ENCODE measurements at regions not wholly inside any gene's neighbourhood (a gene's known extent, or its start where the extent isn't known, plus 50 kb on each side); places are given as distances from the start of the nearest gene placed in this dataset.

DNA sequence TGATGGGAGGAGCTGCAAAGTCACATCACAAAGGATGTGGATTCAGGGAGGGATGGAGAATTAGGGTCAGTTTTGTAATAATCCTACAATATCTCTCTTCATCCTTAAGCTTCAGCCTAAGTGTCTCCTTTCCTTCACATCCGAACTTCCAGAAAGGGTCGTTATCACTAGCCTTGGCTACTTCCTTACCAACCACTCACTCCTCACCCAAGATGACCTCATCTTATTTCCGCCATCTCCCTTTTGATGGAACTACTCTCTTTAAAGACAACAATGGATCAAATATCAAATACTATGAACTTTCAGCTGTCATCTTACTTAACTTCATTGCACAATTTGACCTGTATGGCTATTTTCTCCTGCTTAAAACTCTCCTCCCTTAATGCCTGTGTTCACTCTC lies 69.6 kb upstream of the BARHL2 start:
- no peak for TF ChIP-seq TAF1 (IDR thresholded peaks at IDR 0.05; ENCODE audit: borderline replicate concordance, low read depth, low read length)
- TF ChIP-seq POLR2A (IDR thresholded peaks at IDR 0.05; ENCODE audit: low read depth, low read length), result no peak
